ENCODE measurements at regions not wholly inside any gene's neighbourhood (a gene's known extent, or its start where the extent isn't known, plus 50 kb on each side); places are given as distances from the start of the nearest gene placed in this dataset.

GRCh38 chr2:109669731-109670130 is 55.6 kb downstream of the SOWAHC start:
- Histone ChIP-seq H4K20me1 (ENCODE audit: insufficient read depth, low read length) (no peaks in the 10 kb centered on the region), H3K27ac (ENCODE audit: low read length) (no peak overlapping the region), H3K4me1 (ENCODE audit: low read length) (no peaks in the 10 kb centered on the region), H3K36me3 (replicated peaks; ENCODE audit: low read depth, low read length) (no peaks in the 10 kb centered on the region), H3K4me3 (ENCODE audit: low read length) (no peak overlapping the region), H3K79me2 (ENCODE audit: low read length) (no peaks in the 10 kb centered on the region), H3K9ac (ENCODE audit: low read length) (no peak overlapping the region), H3K27me3 (ENCODE audit: low read depth, low read length) (peaks cover 11% of the 10 kb centered on the region; the same call in 1 of the 2 replicates), H2AFZ (ENCODE audit: low read depth, low read length) (no peak overlapping the region), H3K9me3 (ENCODE audit: insufficient read depth, low read length) (no peaks in the 10 kb centered on the region), H3K4me2 (ENCODE audit: low read length) (no peak overlapping the region)
- TF ChIP-seq EZH2phosphoT487 (IDR thresholded peaks at IDR 0.05; ENCODE audit: low read depth) (no peak), CTCF (IDR thresholded peaks at IDR 0.05; ENCODE audit: low read depth, low read length) (no peak)

- Histone ChIP-seq H3K4me1 (ENCODE audit: low read length) (no peaks in the 10 kb centered on the region), H3K9ac (ENCODE audit: low read length) (no peak overlapping the region), H3K4me3 (ENCODE audit: low read length) (no peak overlapping the region), H3K9me3 (ENCODE audit: insufficient read depth, low read length) (no peaks in the 10 kb centered on the region), H3K79me2 (ENCODE audit: low read length) (no peaks in the 10 kb centered on the region), H2AFZ (ENCODE audit: low read depth, low read length) (no peak overlapping the region), H3K4me2 (ENCODE audit: low read length) (no peak overlapping the region), H3K27me3 (ENCODE audit: low read depth, low read length) (peaks cover 11% of the 10 kb centered on the region; the same call in 1 of the 2 replicates), H3K36me3 (replicated peaks; ENCODE audit: low read depth, low read length) (no peaks in the 10 kb centered on the region), H3K27ac (ENCODE audit: low read length) (no peak overlapping the region), H4K20me1 (ENCODE audit: insufficient read depth, low read length) (no peaks in the 10 kb centered on the region)
- no peak for TF ChIP-seq CTCF (IDR thresholded peaks at IDR 0.05; ENCODE audit: low read depth, low read length)
- TF ChIP-seq EZH2phosphoT487 (IDR thresholded peaks at IDR 0.05; ENCODE audit: low read depth), result no peak
Measured at GRCh38 chr2:109670556-109671411, 56.6 kb downstream of the SOWAHC start.

GRCh38 chr2:109674894-109675534 is 60.9 kb downstream of the SOWAHC start:
- Histone ChIP-seq H3K27me3 (ENCODE audit: low read depth, low read length) (no peaks in the 10 kb centered on the region), H3K9me3 (ENCODE audit: insufficient read depth, low read length) (no peaks in the 10 kb centered on the region), H3K36me3 (replicated peaks; ENCODE audit: low read depth, low read length) (no peaks in the 10 kb centered on the region), H4K20me1 (ENCODE audit: insufficient read depth, low read length) (no peaks in the 10 kb centered on the region), H3K9ac (ENCODE audit: low read length) (no peak overlapping the region), H3K79me2 (ENCODE audit: low read length) (no peaks in the 10 kb centered on the region), H3K4me3 (ENCODE audit: low read length) (no peak overlapping the region), H3K4me1 (ENCODE audit: low read length) (no peaks in the 10 kb centered on the region), H3K4me2 (ENCODE audit: low read length) (no peak overlapping the region), H3K27ac (ENCODE audit: low read length) (no peak overlapping the region), H2AFZ (ENCODE audit: low read depth, low read length) (no peak overlapping the region)
- no peak for TF ChIP-seq EZH2phosphoT487 (IDR thresholded peaks at IDR 0.05; ENCODE audit: low read depth)
- TF ChIP-seq CTCF (IDR thresholded peaks at IDR 0.05; ENCODE audit: low read depth, low read length), result no peak

- H3K9ac ChIP-seq (ENCODE audit: low read length), result no peak overlapping the region
- H3K79me2 ChIP-seq (ENCODE audit: low read length), result no peaks in the 10 kb centered on the region
- no peak for TF ChIP-seq CTCF (IDR thresholded peaks at IDR 0.05; ENCODE audit: low read depth, low read length)
- no peak for TF ChIP-seq EZH2phosphoT487 (IDR thresholded peaks at IDR 0.05; ENCODE audit: low read depth)
- no peaks in the 10 kb centered on the region for H3K27me3 ChIP-seq (ENCODE audit: low read depth, low read length)
- H3K9me3 ChIP-seq (ENCODE audit: insufficient read depth, low read length), result no peaks in the 10 kb centered on the region
- no peak overlapping the region for H3K4me2 ChIP-seq (ENCODE audit: low read length)
- H2AFZ ChIP-seq (ENCODE audit: low read depth, low read length), result no peak overlapping the region
- no peak overlapping the region for H3K27ac ChIP-seq (ENCODE audit: low read length)
- H3K4me1 ChIP-seq (ENCODE audit: low read length), result no peaks in the 10 kb centered on the region
- H4K20me1 ChIP-seq (ENCODE audit: insufficient read depth, low read length), result no peaks in the 10 kb centered on the region
- H3K36me3 ChIP-seq (replicated peaks; ENCODE audit: low read depth, low read length), result no peaks in the 10 kb centered on the region
- H3K4me3 ChIP-seq (ENCODE audit: low read length), result no peak overlapping the region
Measured at GRCh38 chr2:109675666-109676345, 61.6 kb downstream of the SOWAHC start.

Measured in OCI-LY3 (cell line).